ENCODE measurements at regions not wholly inside any gene's neighbourhood (a gene's known extent, or its start where the extent isn't known, plus 50 kb on each side); places are given as distances from the start of the nearest gene placed in this dataset.

- no peak for TF ChIP-seq CTCF (IDR thresholded peaks at IDR 0.05)
- TF ChIP-seq ZFX (IDR thresholded peaks at IDR 0.05; ENCODE audit: borderline replicate concordance): no peak
Observed at GRCh38 chr6:147744012-147744411, 235.5 kb downstream of the SAMD5 start.
